ENCODE measurements at regions not wholly inside any gene's neighbourhood (a gene's known extent, or its start where the extent isn't known, plus 50 kb on each side); places are given as distances from the start of the nearest gene placed in this dataset.
A peak's percentile ranks its signal among the peaks of the same experiment; 100 is the strongest.
"Not testable (repeated sequence)": the region's sequence is repeated elsewhere in the genome, so short reads cannot be mapped to it uniquely, and the experiment has no call there.

DNA sequence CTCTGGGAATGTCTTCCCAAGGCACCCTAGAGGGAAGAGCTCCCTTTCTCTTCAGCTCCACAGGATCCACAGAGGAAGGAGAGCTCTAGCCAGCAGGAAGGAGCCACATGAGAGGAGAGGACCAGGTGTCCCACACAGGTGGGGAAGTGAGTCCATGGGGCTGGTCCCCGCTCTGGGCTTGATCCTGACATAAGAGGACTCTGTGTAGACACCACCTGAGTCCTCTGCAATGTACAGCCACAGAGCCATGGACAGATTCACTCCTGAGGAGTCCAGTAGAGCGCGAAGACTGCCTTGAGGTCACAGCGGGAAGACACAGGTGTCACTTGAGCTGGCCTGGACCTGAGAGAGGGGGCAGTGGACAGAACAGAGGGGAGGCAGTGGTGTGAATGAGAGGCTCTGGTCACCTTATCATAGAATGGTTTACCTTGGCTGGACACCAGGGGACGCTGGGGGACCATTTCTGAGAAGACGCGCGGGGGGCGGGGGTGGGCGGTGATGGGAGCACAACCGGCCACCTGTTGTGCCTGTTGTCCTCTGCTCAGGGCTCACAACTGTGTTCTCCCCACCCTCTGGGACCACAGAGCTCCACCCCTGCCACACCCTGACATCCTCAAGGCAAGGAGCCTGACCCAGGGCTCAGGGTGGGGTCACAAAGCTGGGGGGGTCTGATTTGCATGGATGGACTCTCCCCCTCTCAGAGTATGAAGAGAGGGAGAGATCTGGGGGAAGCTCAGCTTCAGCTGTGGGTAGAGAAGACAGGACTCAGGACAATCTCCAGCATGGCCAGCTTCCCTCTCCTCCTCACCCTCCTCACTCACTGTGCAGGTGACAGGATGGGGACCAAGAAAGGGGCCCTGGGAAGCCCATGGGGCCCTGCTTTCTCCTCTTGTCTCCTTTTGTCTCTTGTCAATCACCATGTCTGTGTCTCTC lies 128.2 kb downstream of the ZNF280B start (continued):
- TF ChIP-seq, protein P1, sequence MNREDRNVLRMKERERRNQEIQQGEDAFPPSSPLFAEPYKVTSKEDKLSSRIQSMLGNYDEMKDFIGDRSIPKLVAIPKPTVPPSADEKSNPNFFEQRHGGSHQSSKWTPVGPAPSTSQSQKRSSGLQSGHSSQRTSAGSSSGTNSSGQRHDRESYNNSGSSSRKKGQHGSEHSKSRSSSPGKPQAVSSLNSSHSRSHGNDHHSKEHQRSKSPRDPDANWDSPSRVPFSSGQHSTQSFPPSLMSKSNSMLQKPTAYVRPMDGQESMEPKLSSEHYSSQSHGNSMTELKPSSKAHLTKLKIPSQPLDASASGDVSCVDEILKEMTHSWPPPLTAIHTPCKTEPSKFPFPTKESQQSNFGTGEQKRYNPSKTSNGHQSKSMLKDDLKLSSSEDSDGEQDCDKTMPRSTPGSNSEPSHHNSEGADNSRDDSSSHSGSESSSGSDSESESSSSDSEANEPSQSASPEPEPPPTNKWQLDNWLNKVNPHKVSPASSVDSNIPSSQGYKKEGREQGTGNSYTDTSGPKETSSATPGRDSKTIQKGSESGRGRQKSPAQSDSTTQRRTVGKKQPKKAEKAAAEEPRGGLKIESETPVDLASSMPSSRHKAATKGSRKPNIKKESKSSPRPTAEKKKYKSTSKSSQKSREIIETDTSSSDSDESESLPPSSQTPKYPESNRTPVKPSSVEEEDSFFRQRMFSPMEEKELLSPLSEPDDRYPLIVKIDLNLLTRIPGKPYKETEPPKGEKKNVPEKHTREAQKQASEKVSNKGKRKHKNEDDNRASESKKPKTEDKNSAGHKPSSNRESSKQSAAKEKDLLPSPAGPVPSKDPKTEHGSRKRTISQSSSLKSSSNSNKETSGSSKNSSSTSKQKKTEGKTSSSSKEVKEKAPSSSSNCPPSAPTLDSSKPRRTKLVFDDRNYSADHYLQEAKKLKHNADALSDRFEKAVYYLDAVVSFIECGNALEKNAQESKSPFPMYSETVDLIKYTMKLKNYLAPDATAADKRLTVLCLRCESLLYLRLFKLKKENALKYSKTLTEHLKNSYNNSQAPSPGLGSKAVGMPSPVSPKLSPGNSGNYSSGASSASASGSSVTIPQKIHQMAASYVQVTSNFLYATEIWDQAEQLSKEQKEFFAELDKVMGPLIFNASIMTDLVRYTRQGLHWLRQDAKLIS (CRISPR knock-in tag; IDR thresholded peaks at IDR 0.05): no peak
- TF ChIP-seq RBM17 (IDR thresholded peaks at IDR 0.05; ENCODE audit: borderline replicate concordance, low read depth, low read length): no peak

DNA sequence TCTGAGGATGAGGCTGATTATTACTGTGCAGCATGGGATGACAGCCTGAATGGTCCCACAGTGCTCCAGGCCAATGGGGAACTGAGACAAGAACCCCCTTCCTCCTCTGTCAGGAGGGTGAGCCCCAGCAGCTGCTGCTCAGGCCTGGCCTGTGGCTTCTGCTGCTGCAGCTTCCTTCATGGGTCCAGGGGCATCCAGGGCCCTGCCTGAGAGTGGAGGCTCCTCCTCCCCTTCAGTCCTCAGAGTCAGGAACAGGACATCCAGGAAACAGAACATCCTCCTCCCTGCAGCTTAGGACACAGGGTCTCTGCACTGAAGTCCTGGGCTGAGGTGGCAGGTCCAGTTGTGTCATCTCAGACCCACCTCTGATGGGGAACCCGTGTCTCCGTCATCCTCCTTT lies 127.2 kb downstream of the ZNF280B start:
- H3K36me3 ChIP-seq (ENCODE audit: control insufficient read depth, insufficient read depth, low read length); H4K20me1 ChIP-seq (replicated peaks; ENCODE audit: control insufficient read depth, insufficient read depth, low read length); H3K79me2 ChIP-seq (ENCODE audit: control insufficient read depth, insufficient read depth, low read length); H3K4me3 ChIP-seq; H3K9ac ChIP-seq (ENCODE audit: insufficient read depth in 1 of 2, low read depth in 2 of 2, low read length in 2 of 2); BruUV-seq (replicated peaks); H3K4me1 ChIP-seq (replicated peaks in 1 of 2; ENCODE audit: control insufficient read depth in 2 of 2, insufficient read depth in 2 of 2, low read length in 2 of 2); H3K27ac ChIP-seq (ENCODE audit: extremely low read depth, low read depth, low read length); H3K4me2 ChIP-seq (ENCODE audit: insufficient read depth, low read length); H2AFZ ChIP-seq (ENCODE audit: low read depth, low read length); in situ Hi-C loops (cut with MboI); intact Hi-C loops (cut with micrococcal nuclease); FAIRE-seq; H3K9me1 ChIP-seq (ENCODE audit: control insufficient read depth, insufficient read depth, low read length); H3K9me3 ChIP-seq (replicated peaks; ENCODE audit: control insufficient read depth, insufficient read depth, low read depth, low read length): not testable (repeated sequence)
- ChIA-PET CTCF (ENCODE audit: low intra/inter-chr PET ratio) (interaction anchor here (0.6 kb wide), 1 partner anchor 106 kb away, joined by 5 read pairs; no protein-coding TSS in a partner anchor), POLR2A (interaction anchor here (0.6 to 1.7 kb wide), 7 partner anchors 9 to 621 kb away, joined by 3 to 6 read pairs (median 4); no protein-coding TSS in a partner anchor)
- peak; percentile 9 for ATAC-seq
- TF ChIP-seq ZNF184 (CRISPR knock-in tag; IDR thresholded peaks at IDR 0.05) (0 out of 2 replicates have a peak, but pooled peaks have one; percentile 8), ZNF263 (CRISPR knock-in tag; IDR thresholded peaks at IDR 0.05; ENCODE audit: borderline replicate concordance) (peak; percentile 68), HIVEP1 (CRISPR knock-in tag; IDR thresholded peaks at IDR 0.05) (0 out of 2 replicates have a peak, but pooled peaks have one; percentile 10), CHCHD3 (CRISPR knock-in tag; IDR thresholded peaks at IDR 0.05) (0 out of 2 replicates have a peak, but pooled peaks have one; percentile 39)
- TF ChIP-seq, protein P2, sequence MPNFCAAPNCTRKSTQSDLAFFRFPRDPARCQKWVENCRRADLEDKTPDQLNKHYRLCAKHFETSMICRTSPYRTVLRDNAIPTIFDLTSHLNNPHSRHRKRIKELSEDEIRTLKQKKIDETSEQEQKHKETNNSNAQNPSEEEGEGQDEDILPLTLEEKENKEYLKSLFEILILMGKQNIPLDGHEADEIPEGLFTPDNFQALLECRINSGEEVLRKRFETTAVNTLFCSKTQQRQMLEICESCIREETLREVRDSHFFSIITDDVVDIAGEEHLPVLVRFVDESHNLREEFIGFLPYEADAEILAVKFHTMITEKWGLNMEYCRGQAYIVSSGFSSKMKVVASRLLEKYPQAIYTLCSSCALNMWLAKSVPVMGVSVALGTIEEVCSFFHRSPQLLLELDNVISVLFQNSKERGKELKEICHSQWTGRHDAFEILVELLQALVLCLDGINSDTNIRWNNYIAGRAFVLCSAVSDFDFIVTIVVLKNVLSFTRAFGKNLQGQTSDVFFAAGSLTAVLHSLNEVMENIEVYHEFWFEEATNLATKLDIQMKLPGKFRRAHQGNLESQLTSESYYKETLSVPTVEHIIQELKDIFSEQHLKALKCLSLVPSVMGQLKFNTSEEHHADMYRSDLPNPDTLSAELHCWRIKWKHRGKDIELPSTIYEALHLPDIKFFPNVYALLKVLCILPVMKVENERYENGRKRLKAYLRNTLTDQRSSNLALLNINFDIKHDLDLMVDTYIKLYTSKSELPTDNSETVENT (CRISPR knock-in tag; IDR thresholded peaks at IDR 0.05): 0 out of 2 replicates have a peak, but pooled peaks have one; percentile 30
- peak in 2 of 4 experiments; percentile 26 to 28 for DNase-seq (ENCODE audit: extremely low read depth in 1 of 4, low spot score in 3 of 4)
- WGBS (ENCODE audit: insufficient coverage, low coverage, missing lambda C conversion rate): 0% methylated on average over 2 of the region's 2 CpGs
- H3K27me3 ChIP-seq (ENCODE audit: control insufficient read depth in 2 of 2, insufficient read depth in 2 of 2, low read length in 2 of 2): peaks cover 22 to 28% of the 10 kb centered on the region in 2 experiments
